ENCODE measurements at regions not wholly inside any gene's neighbourhood (a gene's known extent, or its start where the extent isn't known, plus 50 kb on each side); places are given as distances from the start of the nearest gene placed in this dataset.
"Not testable (repeated sequence)": the region's sequence is repeated elsewhere in the genome, so short reads cannot be mapped to it uniquely, and the experiment has no call there.

- DNase-seq (ENCODE audit: low spot score in 2 of 2) (no peak), ATAC-seq (ENCODE audit: low read depth) (no peak)
- H3K4me1 Mint-ChIP-seq = peaks cover 4% of the 10 kb centered on the region
- no peak overlapping the region for H3K27ac Mint-ChIP-seq
- no peaks in the 10 kb centered on the region for H3K9me3 Mint-ChIP-seq
- H3K36me3 Mint-ChIP-seq = no peaks in the 10 kb centered on the region
- H3K27me3 Mint-ChIP-seq = peaks cover 4% of the 10 kb centered on the region
- H3K4me3 Mint-ChIP-seq = no peak overlapping the region
Measured at GRCh38 chr2:104945121-104945520, 91.2 kb downstream of the POU3F3 start.

GRCh38 chr2:104945866-104946265, 92.0 kb downstream of the POU3F3 start:
- no peak for ATAC-seq (ENCODE audit: low read depth)
- no peak overlapping the region for H3K4me3 Mint-ChIP-seq
- DNase-seq (ENCODE audit: low spot score in 2 of 2) = no peak
- H3K9me3 Mint-ChIP-seq = no peaks in the 10 kb centered on the region
- H3K27me3 Mint-ChIP-seq = peaks cover 4% of the 10 kb centered on the region
- H3K27ac Mint-ChIP-seq = no peak overlapping the region
- H3K36me3 Mint-ChIP-seq = no peaks in the 10 kb centered on the region
- H3K4me1 Mint-ChIP-seq = peaks cover 2% of the 10 kb centered on the region

- DNase-seq (ENCODE audit: low spot score in 2 of 2); H3K4me3 Mint-ChIP-seq; H3K27ac Mint-ChIP-seq; H3K9me3 Mint-ChIP-seq; H3K4me1 Mint-ChIP-seq; ATAC-seq (ENCODE audit: low read depth); H3K27me3 Mint-ChIP-seq; H3K36me3 Mint-ChIP-seq: not testable (repeated sequence)
Measured at GRCh38 chr2:104947456-104947855, 90.4 kb upstream of the MRPS9 start.

- Mint-ChIP-seq H3K27me3 (peaks cover 1% of the 10 kb centered on the region), H3K4me3 (no peak overlapping the region), H3K36me3 (no peaks in the 10 kb centered on the region), H3K27ac (no peak overlapping the region), H3K9me3 (peaks cover 2% of the 10 kb centered on the region), H3K4me1 (no peaks in the 10 kb centered on the region)
- ATAC-seq (ENCODE audit: low read depth) (no peak), DNase-seq (ENCODE audit: low spot score in 2 of 2) (no peak)
Measured at GRCh38 chr2:104952976-104953375, 84.9 kb upstream of the MRPS9 start.

- Mint-ChIP-seq H3K27ac (no peak overlapping the region), H3K4me3 (no peak overlapping the region), H3K9me3 (peaks cover 12% of the 10 kb centered on the region), H3K36me3 (peaks cover 2% of the 10 kb centered on the region), H3K27me3 (peaks cover 5% of the 10 kb centered on the region), H3K4me1 (peaks cover 5% of the 10 kb centered on the region)
- ATAC-seq (ENCODE audit: low read depth) (no peak), DNase-seq (ENCODE audit: low spot score in 2 of 2) (no peak)
Measured at GRCh38 chr2:104965900-104966299, 72.0 kb upstream of the MRPS9 start.

GRCh38 chr2:104969564-104969963, 68.3 kb upstream of the MRPS9 start:
- H3K36me3 Mint-ChIP-seq = peaks cover 1% of the 10 kb centered on the region
- DNase-seq (ENCODE audit: low spot score in 2 of 2) (no peak), ATAC-seq (ENCODE audit: low read depth) (no peak)
- no peak overlapping the region for H3K27ac Mint-ChIP-seq
- peaks cover 3% of the 10 kb centered on the region for H3K27me3 Mint-ChIP-seq
- H3K4me1 Mint-ChIP-seq = peaks cover 6% of the 10 kb centered on the region
- no peak overlapping the region for H3K4me3 Mint-ChIP-seq
- peaks cover 5% of the 10 kb centered on the region for H3K9me3 Mint-ChIP-seq

GRCh38 chr2:104975371-104975770, 62.5 kb upstream of the MRPS9 start:
- H3K27me3 Mint-ChIP-seq = no peaks in the 10 kb centered on the region
- no peak for ATAC-seq (ENCODE audit: low read depth)
- H3K27ac Mint-ChIP-seq = peak overlapping the region; percentile 74
- no peak overlapping the region for H3K4me3 Mint-ChIP-seq
- H3K4me1 Mint-ChIP-seq = peaks cover 28% of the 10 kb centered on the region
- H3K9me3 Mint-ChIP-seq = no peaks in the 10 kb centered on the region
- no peak for DNase-seq (ENCODE audit: low spot score in 2 of 2)
- H3K36me3 Mint-ChIP-seq = no peaks in the 10 kb centered on the region

GRCh38 chr2:104975851-104976250, 62.0 kb upstream of the MRPS9 start:
- ATAC-seq (ENCODE audit: low read depth) = no peak
- peak overlapping the region; percentile 75 for H3K27ac Mint-ChIP-seq

GRCh38 chr2:104976603-104977120, 61.2 kb upstream of the MRPS9 start:
- Mint-ChIP-seq H3K36me3 (no peaks in the 10 kb centered on the region), H3K4me1 (peaks cover 26% of the 10 kb centered on the region), H3K4me3 (peak overlapping the region; percentile 80), H3K27me3 (no peaks in the 10 kb centered on the region), H3K27ac (peak overlapping the region; percentile 75), H3K9me3 (no peaks in the 10 kb centered on the region)
- ATAC-seq (ENCODE audit: low read depth) = peak; percentile 97
- DNase-seq (ENCODE audit: low spot score in 2 of 2) = peak; percentile 60 to 69

More at GRCh38 chr2:104975851-104976250, 62.0 kb upstream of the MRPS9 start:
- no peaks in the 10 kb centered on the region for H3K9me3 Mint-ChIP-seq
- H3K27me3 Mint-ChIP-seq = no peaks in the 10 kb centered on the region
- no peak overlapping the region for H3K4me3 Mint-ChIP-seq
- no peaks in the 10 kb centered on the region for H3K36me3 Mint-ChIP-seq
- DNase-seq (ENCODE audit: low spot score in 2 of 2) = no peak
- H3K4me1 Mint-ChIP-seq = peaks cover 27% of the 10 kb centered on the region

GRCh38 chr2:104977958-104978357, 59.9 kb upstream of the MRPS9 start:
- H3K4me1 Mint-ChIP-seq = peaks cover 26% of the 10 kb centered on the region
- no peaks in the 10 kb centered on the region for H3K27me3 Mint-ChIP-seq
- no peak overlapping the region for H3K4me3 Mint-ChIP-seq
- no peak overlapping the region for H3K27ac Mint-ChIP-seq
- ATAC-seq (ENCODE audit: low read depth) = no peak
- no peaks in the 10 kb centered on the region for H3K9me3 Mint-ChIP-seq
- H3K36me3 Mint-ChIP-seq = no peaks in the 10 kb centered on the region
- DNase-seq (ENCODE audit: low spot score in 2 of 2) = no peak

- not testable (repeated sequence) for H3K27ac Mint-ChIP-seq; ATAC-seq (ENCODE audit: low read depth); H3K9me3 Mint-ChIP-seq; H3K36me3 Mint-ChIP-seq; H3K4me3 Mint-ChIP-seq; H3K27me3 Mint-ChIP-seq; DNase-seq (ENCODE audit: low spot score in 2 of 2)
- peaks cover 26% of the 10 kb centered on the region for H3K4me1 Mint-ChIP-seq
Measured at GRCh38 chr2:104979786-104980185, 58.1 kb upstream of the MRPS9 start.

GRCh38 chr2:104982111-104982510, 55.8 kb upstream of the MRPS9 start:
- peaks cover 3% of the 10 kb centered on the region for H3K9me3 Mint-ChIP-seq
- no peak for ATAC-seq (ENCODE audit: low read depth)
- H3K4me1 Mint-ChIP-seq = peaks cover 7% of the 10 kb centered on the region
- peaks cover 3% of the 10 kb centered on the region for H3K36me3 Mint-ChIP-seq
- H3K27ac Mint-ChIP-seq = no peak overlapping the region
- no peak for DNase-seq (ENCODE audit: low spot score in 2 of 2)
- H3K4me3 Mint-ChIP-seq = no peak overlapping the region
- H3K27me3 Mint-ChIP-seq = peaks cover 3% of the 10 kb centered on the region

Measured in memory B cell (primary cell).